AG08395 (cell line): ENCODE measurements at regions not wholly inside any gene's neighbourhood (a gene's known extent, or its start where the extent isn't known, plus 50 kb on each side); places are given as distances from the start of the nearest gene placed in this dataset.
"Not testable (repeated sequence)": the region's sequence is repeated elsewhere in the genome, so short reads cannot be mapped to it uniquely, and the experiment has no call there.

ENCODE experiments used
- DNase-seq: peaks from one replicate; pipeline ENCODE4 v3.0.0; 2012; ENCODE audit warnings: mixed read lengths, low spot score

- DNase-seq = peak; percentile 53
Observed at GRCh38 chr2:175606010-175606841, 395.8 kb downstream of the LNPK start.

DNA sequence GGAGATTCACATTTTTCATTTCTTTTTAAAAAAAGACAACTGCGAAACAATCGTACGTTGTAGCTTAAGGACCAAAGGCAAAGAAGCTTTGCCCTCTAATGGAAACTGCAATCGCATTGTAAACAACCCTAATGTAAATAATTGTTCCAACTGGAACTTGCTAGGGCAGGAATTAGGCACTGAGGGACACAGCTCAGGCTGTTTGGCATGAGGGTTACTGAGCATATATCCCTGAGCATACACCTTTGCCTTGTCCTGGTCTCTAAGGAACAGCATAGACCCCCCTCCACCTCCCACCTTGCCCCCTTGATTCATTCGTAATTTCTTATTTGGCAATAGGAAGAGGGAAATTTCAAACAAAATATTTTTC is 396.4 kb downstream of the LNPK start:
- no peak for DNase-seq

DNA sequence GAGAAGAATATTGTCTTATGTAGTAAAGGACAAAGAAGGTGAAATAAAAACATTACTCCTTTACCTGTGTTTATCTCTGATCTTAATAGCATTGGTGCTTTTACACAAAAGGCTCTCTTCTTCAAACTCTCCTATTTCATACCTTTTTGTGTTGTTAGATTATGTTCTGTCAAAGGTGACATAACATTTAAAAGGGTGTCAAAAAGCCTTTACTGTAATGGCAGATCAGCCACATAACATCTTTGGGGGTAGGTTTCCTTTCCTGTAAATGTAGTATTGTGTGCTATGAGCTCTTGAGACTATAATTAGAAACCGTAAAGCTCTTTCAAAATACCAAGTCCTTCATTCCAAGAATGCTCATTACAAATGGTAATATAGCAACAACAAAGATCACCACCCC is 400.1 kb downstream of the LNPK start:
- no peak for DNase-seq

DNA sequence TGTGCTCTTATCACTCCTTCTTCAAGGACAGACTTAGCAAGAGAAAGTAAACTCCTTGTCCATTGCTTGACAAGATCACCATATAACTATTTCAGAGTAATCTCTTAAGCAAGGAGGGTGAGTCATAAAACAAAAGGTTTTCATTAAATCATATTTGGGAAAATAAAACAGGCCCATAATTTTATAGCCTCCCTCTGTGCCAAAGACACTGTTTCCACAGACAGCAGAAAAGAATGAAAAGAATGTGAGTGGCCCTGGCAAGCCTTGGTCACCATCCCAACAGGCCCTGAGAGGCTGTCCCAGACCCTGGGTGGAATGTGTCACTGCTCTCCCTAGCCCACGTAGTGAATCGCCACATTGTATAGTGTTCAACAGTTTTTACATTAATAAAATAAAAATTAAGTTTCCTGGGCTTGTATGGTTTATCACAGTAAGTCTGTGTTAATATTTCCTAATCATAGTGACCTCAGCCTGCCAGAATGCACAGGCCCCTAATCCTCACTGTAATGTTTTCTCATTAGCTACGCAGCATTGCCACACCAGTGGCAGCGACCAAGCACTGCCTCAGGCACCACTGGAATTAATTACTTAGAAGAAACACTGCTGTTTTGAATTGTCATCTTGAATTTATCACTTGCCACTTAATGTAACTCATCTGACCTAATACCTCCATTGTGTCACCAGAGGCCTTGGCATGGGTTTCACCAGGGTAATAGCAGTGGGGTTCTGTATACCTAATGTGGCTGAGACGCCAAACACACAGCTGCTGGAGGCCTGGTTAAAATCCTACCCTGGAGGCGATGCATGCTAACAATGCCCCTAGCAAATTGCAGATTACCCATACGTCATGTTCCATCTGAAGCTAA is 401.9 kb downstream of the LNPK start:
- peak; percentile 74 for DNase-seq

DNA sequence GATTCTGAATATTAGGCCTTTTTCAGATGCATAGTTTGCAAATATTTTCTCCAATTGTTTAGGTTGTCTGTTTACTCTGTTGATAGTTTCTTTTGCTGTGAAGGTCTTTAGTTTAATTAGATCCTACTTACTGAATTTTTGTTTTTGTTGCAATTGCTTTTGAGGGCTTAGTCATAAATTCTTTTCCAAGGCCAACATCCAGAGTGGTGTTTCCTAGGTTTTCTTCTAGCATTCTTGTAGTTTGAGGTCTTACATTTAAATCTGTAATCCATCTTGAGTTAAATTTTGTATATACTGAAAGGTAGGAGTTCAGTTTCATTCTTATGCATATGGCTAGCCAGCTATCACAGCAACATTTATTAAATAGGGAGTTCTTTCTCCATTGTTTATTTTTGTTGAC is 404.8 kb downstream of the LNPK start:
- DNase-seq = no peak

GRCh38 chr2:175595139-175595538 is 406.9 kb downstream of the LNPK start:
- no peak for DNase-seq

DNA sequence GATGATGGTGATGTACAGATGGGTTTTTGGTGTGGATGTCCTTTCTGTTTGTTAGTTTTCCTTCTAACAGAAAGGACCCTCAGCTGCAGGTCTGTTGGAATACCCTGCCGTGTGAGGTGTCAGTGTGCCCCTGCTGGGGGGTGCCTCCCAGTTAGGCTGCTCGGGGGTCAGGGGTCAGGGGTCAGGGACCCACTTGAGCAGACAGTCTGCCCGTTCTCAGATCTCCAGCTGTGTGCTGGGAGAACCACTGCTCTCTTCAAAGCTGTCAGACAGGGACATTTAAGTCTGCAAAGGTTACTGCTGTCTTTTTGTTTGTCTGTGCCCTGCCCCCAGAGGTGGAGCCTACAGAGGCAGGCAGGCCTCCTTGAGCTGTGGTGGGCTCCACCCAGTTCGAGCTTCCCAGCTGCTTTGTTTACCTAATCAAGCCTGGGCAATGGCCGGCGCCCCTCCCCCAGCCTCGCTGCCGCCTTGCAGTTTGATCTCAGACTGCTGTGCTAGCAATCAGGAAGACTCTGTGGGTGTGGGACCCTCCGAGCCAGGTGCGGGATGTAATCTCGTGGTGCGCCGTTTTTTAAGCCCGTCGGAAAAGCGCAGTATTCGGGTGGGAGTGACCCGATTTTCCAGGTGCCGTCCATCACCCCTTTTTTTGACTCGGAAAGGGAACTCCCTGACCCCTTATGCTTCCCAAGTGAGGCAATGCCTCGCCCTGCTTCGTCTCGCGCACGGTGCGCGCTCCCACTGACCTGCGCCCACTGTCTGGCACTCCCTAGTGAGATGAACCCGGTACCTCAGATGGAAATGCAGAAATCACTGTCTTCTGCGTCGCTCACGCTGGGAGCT is 408.2 kb downstream of the LNPK start:
- not testable (repeated sequence) for DNase-seq

DNA sequence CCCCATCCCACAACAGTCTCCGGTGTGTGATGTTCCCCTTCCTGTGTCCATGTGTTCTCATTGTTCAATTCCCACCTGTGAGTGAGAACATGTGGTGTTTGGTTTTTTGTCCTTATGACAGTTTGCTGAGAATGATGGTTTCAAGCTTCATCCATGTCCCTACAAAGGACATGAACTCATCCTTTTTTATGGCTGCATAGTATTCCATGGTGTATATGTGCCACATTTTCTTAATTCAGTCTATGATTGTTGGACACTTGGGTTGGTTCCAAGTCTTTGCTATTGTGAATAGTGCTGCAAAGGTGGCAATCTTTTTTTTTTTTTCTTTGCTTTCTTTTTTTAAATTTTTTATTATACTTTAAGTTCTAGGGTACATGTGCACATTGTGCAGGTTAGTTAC is 406.7 kb upstream of the ATP5MC3 start:
- not testable (repeated sequence) for DNase-seq

- no peak for DNase-seq
Observed at GRCh38 chr2:175585496-175585895, 404.0 kb upstream of the ATP5MC3 start.

- no peak for DNase-seq
Observed at GRCh38 chr2:175580652-175581051, 399.1 kb upstream of the ATP5MC3 start.

GRCh38 chr2:175579646-175580045 is 398.1 kb upstream of the ATP5MC3 start:
- no peak for DNase-seq

- DNase-seq = no peak
Observed at GRCh38 chr2:175577368-175577970, 396.0 kb upstream of the ATP5MC3 start.

- DNase-seq = no peak
Observed at GRCh38 chr2:175576875-175577274, 395.4 kb upstream of the ATP5MC3 start.

GRCh38 chr2:175576270-175576669 is 394.8 kb upstream of the ATP5MC3 start:
- no peak for DNase-seq

DNA sequence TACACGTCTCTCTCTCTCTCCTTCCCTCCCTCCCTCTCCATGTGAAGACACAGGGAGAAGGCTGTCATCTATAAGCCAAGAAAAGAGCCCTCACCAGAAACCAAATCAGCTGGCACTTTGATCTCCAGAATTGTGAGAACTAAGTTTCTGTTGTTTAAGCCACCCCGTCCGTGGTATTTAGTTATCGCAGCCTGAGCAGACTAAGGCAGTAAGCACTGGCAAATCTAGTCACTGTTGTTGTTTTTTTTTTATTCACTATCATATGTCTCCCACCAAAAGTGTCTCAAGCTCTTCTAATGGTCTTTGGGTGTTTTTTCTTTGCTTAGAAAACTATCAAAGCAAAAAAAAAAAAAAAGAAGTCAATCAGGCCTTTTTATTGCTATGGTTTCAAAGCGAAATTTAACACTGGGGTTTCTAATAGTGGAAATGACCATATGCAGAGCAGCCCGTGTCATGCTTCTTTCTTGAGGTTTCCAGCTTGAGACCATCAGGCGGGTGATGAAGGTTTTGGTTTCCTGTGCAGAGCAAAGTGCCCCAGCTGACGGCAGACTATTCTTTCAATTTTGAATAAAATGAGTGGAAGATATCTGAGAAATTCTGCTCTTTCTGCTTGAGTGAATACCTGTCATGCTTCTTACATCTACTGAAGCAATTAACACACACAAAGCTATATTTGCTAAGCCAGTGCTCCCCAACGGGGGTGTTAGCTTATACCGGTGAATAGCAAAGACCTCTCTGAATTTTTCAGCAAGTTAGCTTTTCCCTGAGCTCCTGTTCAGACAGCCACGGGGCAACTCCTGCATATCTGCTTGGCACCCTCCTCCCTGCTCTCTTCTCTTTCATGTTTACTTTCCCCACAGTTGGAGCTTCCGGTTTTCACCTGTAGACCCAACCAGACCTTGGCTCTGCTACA is 394.1 kb upstream of the ATP5MC3 start:
- no peak for DNase-seq

DNA sequence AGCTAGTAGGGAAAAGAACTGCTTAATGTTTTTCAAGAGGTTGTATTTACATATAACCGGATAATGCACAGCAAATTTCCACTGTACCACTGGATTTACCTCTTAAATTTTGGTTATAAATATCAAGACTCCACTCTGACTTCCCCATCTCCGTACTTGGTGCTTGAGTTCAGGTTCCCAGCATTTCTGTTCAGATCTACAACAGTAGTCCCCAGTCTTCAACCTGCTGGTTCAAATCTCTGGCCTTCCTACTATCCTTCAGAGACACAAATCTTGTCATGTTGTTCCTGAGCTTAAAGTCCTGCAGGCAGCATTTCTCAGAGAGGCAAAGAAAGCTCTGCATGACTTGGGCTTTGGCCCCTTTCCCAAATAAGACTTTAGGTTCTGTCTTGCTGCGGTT is 392.6 kb upstream of the ATP5MC3 start:
- DNase-seq = no peak

DNA sequence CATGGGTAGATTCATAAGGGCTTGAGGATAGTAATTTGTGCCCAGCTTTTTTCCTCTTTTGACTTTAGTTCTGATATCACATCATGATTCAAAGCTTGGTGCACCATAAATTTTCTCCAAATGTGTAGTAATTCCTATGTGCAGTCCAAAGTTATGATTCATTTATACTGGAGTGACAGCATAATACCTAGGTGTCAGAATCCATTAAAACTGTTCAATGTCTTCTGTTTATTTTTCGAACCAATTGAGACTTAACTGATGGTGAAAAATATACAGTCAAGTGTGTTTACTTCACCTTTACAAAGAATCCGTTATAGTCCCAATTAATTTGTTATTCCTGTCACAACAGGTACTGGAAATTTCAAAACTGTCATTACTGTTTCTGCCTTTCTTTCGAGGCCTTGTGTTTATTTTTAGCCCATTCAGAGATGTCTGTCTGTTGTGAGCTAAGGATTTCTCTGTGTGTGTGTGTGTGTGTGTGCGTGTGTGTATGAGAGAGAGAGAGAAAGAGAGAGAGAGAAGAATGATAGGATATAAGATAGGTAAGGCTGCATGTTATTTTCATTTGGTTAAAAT is 389.7 kb upstream of the ATP5MC3 start:
- DNase-seq = no peak

- no peak for DNase-seq
Observed at GRCh38 chr2:175568109-175568730, 386.7 kb upstream of the ATP5MC3 start.

DNA sequence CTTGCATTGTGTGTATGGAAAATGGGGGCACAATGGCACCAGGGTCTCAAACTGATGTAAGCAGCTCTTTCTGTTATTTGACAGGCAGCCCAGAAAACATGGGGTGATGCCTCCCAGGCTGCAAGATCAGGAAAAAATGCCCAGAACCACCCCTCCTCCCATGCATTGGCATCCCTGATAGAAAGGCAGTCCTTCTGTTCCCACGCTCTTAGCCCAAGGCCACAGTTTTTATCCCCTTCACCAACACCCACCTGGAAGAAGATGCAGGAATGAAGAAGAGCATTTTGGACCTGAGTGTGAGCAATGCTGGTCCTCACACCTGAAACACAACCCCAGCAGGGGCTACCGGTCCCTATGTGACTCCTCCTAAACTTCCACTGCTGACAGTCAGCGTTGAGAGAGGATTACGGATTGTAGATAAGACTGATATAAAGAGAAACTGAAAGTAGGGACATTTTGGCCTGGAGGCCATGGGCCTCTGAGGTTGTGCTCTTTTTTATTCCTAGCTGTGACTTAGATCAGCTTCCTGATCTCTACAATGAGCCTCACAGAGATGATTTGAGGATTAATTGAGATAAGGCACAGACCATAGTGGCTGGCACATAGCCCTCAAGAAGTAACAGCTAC is 386.0 kb upstream of the ATP5MC3 start:
- no peak for DNase-seq
